Limb (tissue), 2 donors: ENCODE measurements at regions not wholly inside any gene's neighbourhood (a gene's known extent, or its start where the extent isn't known, plus 50 kb on each side); places are given as distances from the start of the nearest gene placed in this dataset.
"Not testable (repeated sequence)": the region's sequence is repeated elsewhere in the genome, so short reads cannot be mapped to it uniquely, and the experiment has no call there.

ENCODE experiments used
- DNase-seq, 2 donors: peaks; one replicate each; pipeline ENCODE4 v3.0.0-alpha.2; 2016; ENCODE audit errors: extremely low spot score in 2 of 2

GRCh38 chr10:43834751-43835150 lies 186.1 kb upstream of the ZNF32 start:
- not testable (repeated sequence) for DNase-seq

- DNase-seq = no peak
Measured at GRCh38 chr10:43827853-43828252, 179.2 kb upstream of the ZNF32 start.

GRCh38 chr10:43825984-43826383 lies 177.3 kb upstream of the ZNF32 start:
- no peak for DNase-seq

DNA sequence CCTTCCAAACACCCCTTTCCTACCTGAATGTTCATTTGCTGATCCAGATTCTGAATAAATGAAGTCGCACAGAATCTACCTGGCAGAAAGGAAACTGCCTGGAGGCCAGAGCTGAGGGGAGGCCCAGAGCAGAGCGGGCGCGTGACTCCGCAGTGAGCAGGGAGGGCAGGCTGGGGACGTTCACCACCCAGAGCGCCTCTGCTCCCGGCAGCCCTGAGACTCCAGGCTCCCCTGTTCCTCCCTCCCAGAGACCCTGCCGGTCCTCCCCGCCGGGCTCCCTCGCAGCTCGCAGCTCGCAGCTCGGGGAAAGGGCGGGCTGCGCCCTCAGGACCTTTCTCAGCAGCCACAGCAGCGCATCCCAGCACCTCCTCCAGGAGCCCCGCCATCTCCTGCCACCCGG lies 176.7 kb upstream of the ZNF32 start:
- no peak for DNase-seq

- no peak for DNase-seq
Measured at GRCh38 chr10:43824934-43825333, 176.3 kb upstream of the ZNF32 start.

DNA sequence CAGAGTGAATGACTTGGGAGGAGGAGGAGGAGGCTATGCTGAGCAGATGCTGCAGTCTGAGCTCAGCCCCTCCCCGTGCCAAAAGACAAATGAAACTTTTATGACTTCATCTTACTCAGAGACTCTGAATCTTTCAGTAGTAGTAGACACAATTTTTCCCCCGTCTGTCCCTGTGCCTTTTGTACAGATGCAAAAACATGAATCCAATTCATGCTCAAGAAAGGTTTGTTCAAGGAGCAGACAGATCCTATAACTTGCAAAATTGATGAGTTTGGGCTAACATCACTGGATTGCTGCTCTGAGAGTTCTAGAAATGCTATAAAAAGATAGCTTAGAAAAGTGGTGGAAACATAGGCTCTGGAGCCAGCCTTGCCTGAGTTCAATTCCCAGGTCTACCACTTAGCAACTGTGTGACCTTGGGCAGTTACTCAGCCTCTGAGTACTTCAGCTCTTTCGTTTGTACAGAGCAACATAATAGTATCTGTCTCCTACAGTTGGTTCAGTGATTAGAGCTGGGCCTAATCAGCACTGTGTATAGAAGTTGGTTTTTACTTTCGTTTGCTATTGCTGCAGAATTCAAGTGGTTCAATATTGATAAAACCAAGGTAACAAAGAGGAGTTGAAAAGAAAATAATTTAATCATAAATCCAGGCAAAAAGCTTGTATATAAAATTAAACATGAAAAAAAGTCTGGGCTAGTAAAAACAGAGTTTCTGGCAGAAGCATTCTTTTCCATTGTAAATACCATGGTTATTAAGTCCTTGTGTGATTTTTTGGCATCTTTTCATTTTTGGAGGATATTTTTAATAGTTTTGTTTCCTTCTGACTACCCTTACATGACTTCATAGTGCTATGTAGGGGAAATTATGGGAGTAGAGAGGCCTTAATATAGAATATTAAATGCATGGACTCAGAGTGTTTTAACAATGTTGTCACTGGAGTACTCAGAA lies 174.2 kb upstream of the ZNF32 start:
- peak in 1 of 2 donors; percentile 43 for DNase-seq

DNA sequence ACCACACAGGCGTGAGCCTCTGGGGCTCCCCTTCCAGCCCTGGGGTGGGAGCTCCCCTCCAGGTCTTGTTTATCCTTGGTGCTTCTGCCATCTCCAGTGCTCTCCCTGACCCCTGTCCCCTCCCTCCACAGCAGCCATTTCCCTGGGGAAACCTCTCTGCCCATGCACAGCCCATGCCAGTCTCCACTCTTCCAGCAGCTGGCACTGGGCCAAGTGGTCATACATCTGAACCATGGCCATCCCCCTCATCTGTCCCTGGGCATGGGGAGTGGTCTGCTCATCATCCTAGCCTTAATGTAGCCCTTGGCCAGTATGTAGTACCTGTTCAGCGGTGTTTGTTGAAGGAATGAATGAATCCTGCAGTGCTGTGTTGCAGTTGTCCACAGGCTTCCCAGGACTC lies 172.4 kb upstream of the ZNF32 start:
- no peak for DNase-seq

DNA sequence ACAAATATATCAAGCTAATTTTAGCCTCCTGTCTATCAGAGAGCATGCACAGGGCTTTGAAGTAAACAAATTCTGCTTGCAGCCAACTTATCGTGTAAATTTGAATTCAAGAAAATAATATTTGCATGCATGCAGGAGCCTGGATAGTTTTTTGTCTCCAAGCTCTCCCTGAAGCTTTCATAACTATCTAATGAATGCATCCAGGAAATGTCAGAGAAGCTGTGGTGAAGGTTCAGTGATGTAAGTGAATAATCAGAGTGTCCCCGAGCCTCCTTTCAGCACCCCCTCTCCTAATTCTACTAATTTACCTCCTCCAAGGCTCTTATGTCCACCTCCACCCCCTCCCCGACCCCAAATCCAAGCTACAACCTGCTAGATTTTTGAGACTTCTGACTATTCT lies 172.0 kb upstream of the ZNF32 start:
- DNase-seq = no peak

GRCh38 chr10:43819464-43820230 lies 171.0 kb upstream of the ZNF32 start:
- no peak for DNase-seq

GRCh38 chr10:43818687-43819086 lies 170.0 kb upstream of the ZNF32 start:
- no peak for DNase-seq

GRCh38 chr10:43817368-43817767 lies 168.7 kb upstream of the ZNF32 start:
- DNase-seq = no peak

DNA sequence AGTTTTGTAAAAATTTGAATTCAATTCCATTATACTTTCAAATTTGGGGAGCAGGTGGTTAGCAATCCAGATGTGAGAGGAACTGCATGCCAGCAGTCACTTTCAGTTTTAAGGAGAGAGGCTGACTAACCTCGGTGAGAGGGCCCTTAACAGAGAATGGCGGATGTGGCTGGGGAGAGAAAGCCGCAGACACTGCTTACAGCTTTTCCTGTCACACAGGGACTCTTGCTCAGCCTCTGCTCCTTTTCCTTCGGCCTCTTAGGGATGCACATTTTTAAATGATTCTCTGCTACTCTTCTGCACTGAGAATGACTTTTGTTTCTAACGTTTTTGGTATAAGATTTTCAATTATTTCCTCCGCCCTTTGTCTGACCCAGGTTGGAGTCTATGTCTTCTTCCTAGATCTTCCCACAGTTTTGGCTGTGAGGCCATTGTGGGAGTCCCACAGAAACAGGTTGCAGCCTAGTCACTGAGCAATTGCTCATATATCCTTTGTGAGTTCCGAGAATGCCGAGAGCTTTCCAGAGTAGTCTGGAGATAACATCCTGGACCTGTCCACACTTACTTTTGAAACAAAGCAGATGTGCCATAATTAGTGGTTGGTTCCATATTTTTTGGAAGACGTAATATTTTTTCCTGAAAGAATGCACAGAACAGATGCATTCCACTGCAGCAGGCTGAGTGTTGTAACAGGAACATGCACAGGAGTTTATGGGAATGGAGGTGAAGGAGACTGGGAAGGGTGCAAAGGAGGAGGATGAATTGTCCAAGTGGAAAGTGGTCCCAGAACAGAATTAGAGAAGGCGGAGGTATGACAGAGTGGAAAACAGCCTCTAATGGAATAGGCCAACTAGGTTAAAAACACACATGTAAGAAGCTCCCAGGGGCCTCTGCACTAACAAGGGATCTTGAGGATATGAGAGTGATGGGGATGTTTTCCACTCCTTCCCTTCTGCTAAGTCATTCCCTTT lies 168.0 kb upstream of the ZNF32 start:
- peak in 1 of 2 donors; percentile 59 for DNase-seq

- no peak for DNase-seq
Measured at GRCh38 chr10:43815181-43815885, 166.7 kb upstream of the ZNF32 start.

DNA sequence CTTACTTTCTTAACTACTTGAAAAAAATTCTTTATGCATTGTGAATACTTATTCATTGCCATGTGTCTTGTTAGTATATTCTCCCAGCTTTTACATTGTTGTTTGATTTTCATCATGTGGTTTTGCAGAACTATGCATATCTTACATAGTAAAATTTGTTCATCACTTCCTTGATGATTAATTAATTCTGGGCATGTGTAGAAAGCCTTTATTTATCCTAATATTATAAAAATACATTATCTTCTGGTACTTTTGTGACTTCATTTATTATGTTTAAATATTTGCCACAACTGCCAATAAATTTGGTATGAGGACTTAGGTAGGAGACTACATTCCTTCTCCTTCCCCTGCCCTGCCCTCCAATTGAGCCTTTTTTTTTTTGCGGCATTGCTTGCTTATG lies 166.0 kb upstream of the ZNF32 start:
- no peak for DNase-seq

DNA sequence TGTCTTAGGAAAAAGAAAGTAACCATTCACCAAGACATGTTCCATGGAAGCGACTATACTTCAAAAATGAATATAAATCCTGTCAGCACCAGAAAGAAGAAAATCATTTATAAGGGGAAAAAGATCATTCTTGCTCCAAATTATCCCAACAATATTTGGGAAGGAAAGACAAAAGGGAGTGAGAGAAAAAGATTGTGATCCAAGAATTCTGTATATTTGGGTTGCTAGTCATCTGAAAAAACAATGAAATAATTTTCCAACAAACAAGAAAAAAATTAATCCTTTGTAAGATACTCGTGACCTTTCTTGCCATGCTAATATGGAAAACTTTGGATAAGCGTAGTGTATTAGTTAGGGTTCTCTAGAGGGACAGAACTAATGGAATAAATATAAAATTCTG lies 163.2 kb upstream of the ZNF32 start:
- DNase-seq = no peak

- DNase-seq = no peak
Measured at GRCh38 chr10:43809211-43809930, 160.7 kb upstream of the ZNF32 start.

DNA sequence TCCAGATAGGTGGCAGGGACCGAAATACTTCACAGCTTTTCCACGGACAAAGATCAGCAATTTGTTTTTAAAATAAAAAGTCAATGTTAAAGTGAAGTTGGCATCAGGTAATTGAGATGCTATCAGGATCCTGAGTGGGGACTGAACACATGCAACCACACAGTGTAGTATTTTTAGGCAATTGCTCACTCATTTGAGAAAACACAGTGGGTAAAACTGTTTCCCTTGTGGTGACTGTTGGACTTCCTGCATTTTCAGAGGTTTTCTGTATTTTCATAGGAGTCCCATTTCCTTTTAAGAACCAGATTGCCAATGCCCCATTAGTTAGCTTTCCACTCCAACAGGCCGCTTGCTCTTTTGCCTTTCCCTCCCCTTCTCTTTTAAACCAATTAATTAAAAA lies 159.5 kb upstream of the ZNF32 start:
- DNase-seq = no peak

DNA sequence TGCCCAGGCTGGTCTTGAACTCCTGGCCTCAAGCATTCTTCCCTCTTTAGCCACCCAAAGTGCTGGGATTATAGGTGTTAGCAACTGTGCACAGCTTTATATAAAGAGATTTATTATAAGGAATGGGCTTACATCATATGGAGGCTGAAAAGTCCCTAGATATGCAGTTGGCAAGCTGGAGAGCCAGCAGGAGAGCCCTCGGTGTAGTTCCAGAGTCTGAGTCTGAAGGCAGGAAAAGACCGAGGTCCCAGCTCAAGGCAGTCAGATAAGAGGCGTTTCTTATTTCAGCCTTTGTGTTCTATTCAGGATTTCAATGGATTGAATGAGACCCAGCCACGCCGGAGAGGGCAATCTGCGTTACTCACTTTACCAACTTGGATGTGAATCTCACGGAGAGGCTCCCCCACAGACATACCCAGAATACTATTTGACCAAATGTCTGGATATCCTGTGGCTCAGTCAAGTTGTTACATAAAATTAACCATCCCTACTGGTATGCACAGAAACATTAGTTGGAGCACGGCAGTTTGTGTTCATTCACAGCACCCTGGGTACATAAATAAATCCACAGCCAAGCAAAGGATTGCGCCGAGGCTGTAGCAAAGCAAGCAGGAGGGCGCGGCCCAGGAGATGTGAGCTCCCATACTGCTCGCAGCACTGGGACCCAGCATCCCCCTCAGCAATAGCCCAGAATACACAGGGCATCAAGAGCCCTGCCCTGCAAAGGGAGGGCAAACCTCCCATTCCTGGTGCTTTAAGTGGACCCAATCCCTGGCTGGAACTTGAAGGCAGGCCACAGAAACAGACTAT lies 158.4 kb upstream of the ZNF32 start:
- no peak for DNase-seq

- DNase-seq = no peak
Measured at GRCh38 chr10:43803791-43804190, 155.1 kb upstream of the ZNF32 start.
